ENCODE measurements at regions not wholly inside any gene's neighbourhood (a gene's known extent, or its start where the extent isn't known, plus 50 kb on each side); places are given as distances from the start of the nearest gene placed in this dataset.

GRCh38 chr4:177957596-177958360 lies 515.5 kb upstream of the AGA start:
- H3K27me3 Mint-ChIP-seq (ENCODE audit: insufficient read depth, unreplicated experiment) = no peaks in the 10 kb centered on the region
- no peaks in the 10 kb centered on the region for H3K9me3 Mint-ChIP-seq (ENCODE audit: unreplicated experiment)
- DNase-seq (ENCODE audit: unreplicated experiment) = no peak
- H3K27ac Mint-ChIP-seq (ENCODE audit: low read depth, unreplicated experiment) = no peak overlapping the region
- no peak for TF ChIP-seq CTCF (IDR thresholded peaks at IDR 0.05; ENCODE audit: unreplicated experiment)
- CTCF ChIA-PET = interaction anchor here (0.7 kb wide), 1 partner anchor 38 kb away, joined by 3 read pairs; no protein-coding TSS in a partner anchor
- no peaks in the 10 kb centered on the region for H3K4me1 Mint-ChIP-seq (ENCODE audit: insufficient read depth, unreplicated experiment)
- no TSS peak for BruUV-seq (replicated peaks)
- H3K4me3 Mint-ChIP-seq (ENCODE audit: unreplicated experiment) = no peak overlapping the region
- H3K36me3 Mint-ChIP-seq (ENCODE audit: insufficient read depth, unreplicated experiment) = no peaks in the 10 kb centered on the region
- POLR2A ChIA-PET = interaction anchor here (0.6 to 1.6 kb wide), 3 partner anchors 28 to 1051 kb away, joined by 3 read pairs; no protein-coding TSS in a partner anchor
- intact Hi-C loops (cut with micrococcal nuclease) = no loop called here

- BruUV-seq (replicated peaks) = no TSS peak
- DNase-seq (ENCODE audit: unreplicated experiment) = no peak
- Mint-ChIP-seq H3K27ac (ENCODE audit: low read depth, unreplicated experiment) (no peak overlapping the region), H3K36me3 (ENCODE audit: insufficient read depth, unreplicated experiment) (peaks cover 6% of the 10 kb centered on the region), H3K4me3 (ENCODE audit: unreplicated experiment) (no peak overlapping the region), H3K27me3 (ENCODE audit: insufficient read depth, unreplicated experiment) (no peaks in the 10 kb centered on the region), H3K4me1 (ENCODE audit: insufficient read depth, unreplicated experiment) (peaks cover 10% of the 10 kb centered on the region), H3K9me3 (ENCODE audit: unreplicated experiment) (no peaks in the 10 kb centered on the region)
- POLR2A ChIA-PET = interaction anchor here (0.8 kb wide), 1 partner anchor 137 kb away, joined by 3 read pairs; no protein-coding TSS in a partner anchor
- intact Hi-C loops (cut with micrococcal nuclease) = no loop called here
- TF ChIP-seq CTCF (IDR thresholded peaks at IDR 0.05; ENCODE audit: unreplicated experiment) = no peak
- CTCF ChIA-PET = no interaction called here
These were observed 518.3 kb upstream of the AGA start for GRCh38 chr4:177960566-177960965.

- intact Hi-C loops (cut with micrococcal nuclease) = no loop called here
- Mint-ChIP-seq H3K36me3 (ENCODE audit: insufficient read depth, unreplicated experiment) (peaks cover 6% of the 10 kb centered on the region), H3K4me1 (ENCODE audit: insufficient read depth, unreplicated experiment) (peaks cover 10% of the 10 kb centered on the region), H3K4me3 (ENCODE audit: unreplicated experiment) (no peak overlapping the region), H3K27ac (ENCODE audit: low read depth, unreplicated experiment) (no peak overlapping the region), H3K27me3 (ENCODE audit: insufficient read depth, unreplicated experiment) (no peaks in the 10 kb centered on the region), H3K9me3 (ENCODE audit: unreplicated experiment) (no peaks in the 10 kb centered on the region)
- no TSS peak for BruUV-seq (replicated peaks)
- ChIA-PET POLR2A (no interaction called here), CTCF (no interaction called here)
- no peak for DNase-seq (ENCODE audit: unreplicated experiment)
- TF ChIP-seq CTCF (IDR thresholded peaks at IDR 0.05; ENCODE audit: unreplicated experiment) = no peak
These were observed 519.6 kb upstream of the AGA start for GRCh38 chr4:177961761-177962380.

GRCh38 chr4:177964061-177964460 lies 521.8 kb upstream of the AGA start:
- Mint-ChIP-seq H3K4me3 (ENCODE audit: unreplicated experiment) (no peak overlapping the region), H3K4me1 (ENCODE audit: insufficient read depth, unreplicated experiment) (peaks cover 10% of the 10 kb centered on the region), H3K27me3 (ENCODE audit: insufficient read depth, unreplicated experiment) (no peaks in the 10 kb centered on the region), H3K9me3 (ENCODE audit: unreplicated experiment) (no peaks in the 10 kb centered on the region), H3K36me3 (ENCODE audit: insufficient read depth, unreplicated experiment) (peaks cover 6% of the 10 kb centered on the region), H3K27ac (ENCODE audit: low read depth, unreplicated experiment) (no peak overlapping the region)
- TF ChIP-seq CTCF (IDR thresholded peaks at IDR 0.05; ENCODE audit: unreplicated experiment) = no peak
- intact Hi-C loops (cut with micrococcal nuclease) = no loop called here
- BruUV-seq (replicated peaks) = no TSS peak
- no peak for DNase-seq (ENCODE audit: unreplicated experiment)
- ChIA-PET POLR2A (no interaction called here), CTCF (interaction anchor here (0.9 kb wide), 1 partner anchor 17 kb away, joined by 4 read pairs; no protein-coding TSS in a partner anchor)
